K562 (cell line): ENCODE measurements at regions not wholly inside any gene's neighbourhood (a gene's known extent, or its start where the extent isn't known, plus 50 kb on each side); places are given as distances from the start of the nearest gene placed in this dataset.

Experiments
- ATAC-seq: fragments of 200-7000 bp; cut with Tn5 transposase; 3 replicates; pipeline ENCODE4 v1.9.1; 2020; ENCODE audit warnings: moderate library complexity
- BruUV-seq: library from RNA; stranded (reverse); fragments of 400-500 nt; replicated peaks from 2 replicates; lab custom pipeline; 2021; lab: Mats Ljungman, UMichigan
- CTCF ChIA-PET: fragments of 300-600 bp; formaldehyde crosslinking; extraction: SDS; loops from one replicate; lab custom pipeline; 2021; ENCODE audit warnings: low intra/inter-chr PET ratio; lab: Yijun Ruan, JAX
- POLR2A ChIA-PET: fragments of 300-600, 350-650 bp; sonication (Branson Sonifier 250); formaldehyde crosslinking; extraction: SDS; loops from one replicate; lab custom pipeline; 2021; ENCODE audit warnings: antibody characterized with exemption, inconsistent platforms; lab: Yijun Ruan, JAX
- DNase-seq, 4 experiments: peaks; one replicate each; pipeline versions ENCODE4 v3.0.0 to v3.0.0-alpha.2; 2011 to 2018; ENCODE audit warnings: low spot score in 3 of 4, mixed read lengths in 3 of 4; ENCODE audit errors: extremely low read depth in 1 of 4
- FAIRE-seq: peaks from 2 replicates; lab custom pipeline; 2011; peaks lifted over from hg19 to GRCh38; lab: Jason Lieb, UNC
- H2AFZ ChIP-seq: 2 replicates; pipeline ENCODE4 v1.6.0; 2011; ENCODE audit warnings: low read depth, low read length, control low read depth, inconsistent platforms
- H3K27ac ChIP-seq: fragments of 200-600 bp; 3 replicates; pipeline ENCODE4 v1.8.0; 2011; ENCODE audit warnings: low read depth, mild to moderate bottlenecking, control low read depth, inconsistent platforms, low read length, moderate library complexity, mixed read lengths; ENCODE audit errors: extremely low read depth
- H3K27me3 ChIP-seq, 2 experiments: fragments of 300-600 bp in 1 of 2; 2 replicates in 1 of 2; 3 replicates in 1 of 2; pipeline versions ENCODE4 v1.6.0 to v1.8.0; 2011; ENCODE audit warnings: inconsistent platforms in 2 of 2, low read length in 2 of 2, mild to moderate bottlenecking in 1 of 2, mixed read lengths in 1 of 2, moderate library complexity in 1 of 2; ENCODE audit not compliant: control insufficient read depth in 2 of 2, insufficient read depth in 2 of 2
- H3K36me3 ChIP-seq: fragments of 300-600 bp; 3 replicates; pipeline ENCODE4 v1.8.0; 2011; ENCODE audit warnings: mild to moderate bottlenecking, low read length, inconsistent platforms; ENCODE audit not compliant: control insufficient read depth, insufficient read depth
- H3K4me1 ChIP-seq, 2 experiments: fragments of 200-600 bp in 1 of 2; replicated peaks in 1 of 2; 2 replicates in 1 of 2; 3 replicates in 1 of 2; pipeline versions ENCODE4 v1.5.1 to v1.8.0; 2011; ENCODE audit warnings: inconsistent platforms in 2 of 2, low read length in 2 of 2, mild to moderate bottlenecking in 1 of 2, mixed read lengths in 1 of 2, moderate library complexity in 1 of 2; ENCODE audit not compliant: control insufficient read depth in 2 of 2, insufficient read depth in 2 of 2
- H3K4me2 ChIP-seq: 2 replicates; pipeline ENCODE4 v1.6.1; 2011; ENCODE audit warnings: low read length, control low read depth, inconsistent platforms, mixed read lengths; ENCODE audit not compliant: insufficient read depth
- H3K4me3 ChIP-seq: fragments of 200-600 bp; sonication (generic), shearing (Covaris generic); 2 replicates; pipeline ENCODE4 v1.5.1; 2016; ENCODE audit warnings: control low read depth, inconsistent platforms
- H3K79me2 ChIP-seq: fragments of 200-600 bp; 3 replicates; pipeline ENCODE4 v1.8.0; 2011; ENCODE audit warnings: low read length, inconsistent platforms; ENCODE audit not compliant: control insufficient read depth, insufficient read depth
- H3K9ac ChIP-seq, 2 experiments: 2 replicates each; pipeline versions ENCODE4 v1.6.0 to v1.6.1; 2011; ENCODE audit warnings: low read depth in 2 of 2, low read length in 2 of 2, control low read depth in 1 of 2, inconsistent platforms in 1 of 2, mild to moderate bottlenecking in 1 of 2, mixed read lengths in 1 of 2; ENCODE audit not compliant: insufficient read depth in 1 of 2
- H3K9me1 ChIP-seq: one replicate; pipeline ENCODE4 v1.6.0; 2011; ENCODE audit warnings: inconsistent platforms, mild to moderate bottlenecking, low read length, moderate library complexity; ENCODE audit not compliant: control insufficient read depth, insufficient read depth
- H3K9me3 ChIP-seq: replicated peaks from 2 replicates; pipeline ENCODE4 v1.5.1; 2011; ENCODE audit warnings: low read depth, low read length, inconsistent platforms; ENCODE audit not compliant: control insufficient read depth, insufficient read depth
- H4K20me1 ChIP-seq: replicated peaks from 2 replicates; pipeline ENCODE4 v1.6.1; 2011; ENCODE audit warnings: low read length, inconsistent platforms, mixed read lengths; ENCODE audit not compliant: control insufficient read depth, insufficient read depth
- KLF6 ChIP-seq: fragments of 250-450 bp; sonication (Bioruptor Pico); IDR thresholded peaks from 2 replicates; pipeline ENCODE4 v1.4.0; 2020; ENCODE audit warnings: mild to moderate bottlenecking, moderate library complexity, borderline replicate concordance
- NCOA6 ChIP-seq: fragments of 450-650 bp; IDR thresholded peaks from 2 replicates; pipeline ENCODE4 v1.6.1; 2017; ENCODE audit warnings: mild to moderate bottlenecking
- NEUROD1 ChIP-seq: fragments of 150-350 bp; IDR thresholded peaks from 2 replicates; pipeline ENCODE4 v1.6.1; 2014; ENCODE audit warnings: borderline replicate concordance, low read length, low read depth; ENCODE audit not compliant: partially characterized antibody
- PTBP1 ChIP-seq: fragments of 200-400 bp; formaldehyde crosslinking; IDR thresholded peaks from 2 replicates; pipeline ENCODE4 v1.6.1; 2017; ENCODE audit warnings: low read depth, low read length
- RBBP5 ChIP-seq: fragments of 200-600 bp; sonication (generic); IDR thresholded peaks from 2 replicates; pipeline ENCODE4 v1.6.1; 2012; ENCODE audit warnings: borderline replicate concordance, mild to moderate bottlenecking, low read length, control low read depth, inconsistent platforms; ENCODE audit not compliant: insufficient read depth, poor library complexity, severe bottlenecking
- SMARCE1 ChIP-seq: fragments of 450-650 bp; IDR thresholded peaks from 2 replicates; pipeline ENCODE4 v1.7.1; 2016; ENCODE audit warnings: mild to moderate bottlenecking
- ZNF23 ChIP-seq: fragments of 250-450 bp; sonication (Bioruptor Pico); IDR thresholded peaks from 2 replicates; pipeline ENCODE4 v1.4.0; 2020; ENCODE audit warnings: mild to moderate bottlenecking
- ZNF511 ChIP-seq: sonication (generic); formaldehyde crosslinking; IDR thresholded peaks from 2 replicates; pipeline ENCODE4 v1.8.0; 2022; ENCODE audit warnings: mild to moderate bottlenecking, missing genetic modification reagents
- WGBS: fragments of 100-300 bp; shearing (Covaris generic); methylation state at CpG from one replicate; pipeline ENCODE4 v1.1.6; 2016; ENCODE audit warnings: low coverage, mixed read lengths; ENCODE audit not compliant: insufficient coverage; ENCODE audit errors: missing lambda C conversion rate; 5-methylcytosine and 5-hydroxymethylcytosine counted together
- in situ Hi-C: fragments of 300-500 bp; cut with MboI; formaldehyde crosslinking; loops from 4 replicates; pipeline ENCODE4 v1.15.0; 2018; ENCODE audit warnings: inconsistent platforms, mixed read lengths
- intact Hi-C: fragments of 100-400 bp; cut with micrococcal nuclease; formaldehyde crosslinking; loops from 2 replicates; pipeline ENCODE4 v1.14.2; 2022

GRCh38 chr6:135707426-135707825 lies 144.1 kb upstream of the PDE7B start:
- no peak for DNase-seq
- FAIRE-seq, result no peak
- Histone ChIP-seq H3K9ac (no peak overlapping the region), H3K4me2 (no peak overlapping the region), H3K4me1 (no peaks in the 10 kb centered on the region), H4K20me1 (no peaks in the 10 kb centered on the region), H3K9me1 (no peaks in the 10 kb centered on the region), H3K36me3 (no peaks in the 10 kb centered on the region), H3K79me2 (no peaks in the 10 kb centered on the region), H3K27ac (no peak overlapping the region), H3K27me3 (peaks cover 2 to 3% of the 10 kb centered on the region in 2 experiments; a peak in 1 of 5 replicates), H3K9me3 (no peaks in the 10 kb centered on the region), H3K4me3 (no peak overlapping the region), H2AFZ (no peak overlapping the region)
- in situ Hi-C loops (no loop called here), intact Hi-C loops (no loop called here)
- TF ChIP-seq ZNF23 (CRISPR knock-in tag), result no peak
- ChIA-PET CTCF (no interaction called here), POLR2A (no interaction called here)
- 0% methylated on average over 1 of the region's 1 CpG for WGBS
- BruUV-seq, result no TSS peak
- ATAC-seq, result no peak

GRCh38 chr6:135710042-135710441 lies 141.5 kb upstream of the PDE7B start:
- no peak for FAIRE-seq
- in situ Hi-C loops, result no loop called here
- POLR2A ChIA-PET, result interaction anchor here (1.0 kb wide), 1 partner anchor 93 kb away, joined by 4 read pairs; no protein-coding TSS in a partner anchor

More at GRCh38 chr6:135710042-135710441, 141.5 kb upstream of the PDE7B start:
- H3K27ac ChIP-seq, result no peak overlapping the region
- intact Hi-C loops, result no loop called here
- no peaks in the 10 kb centered on the region for H3K9me3 ChIP-seq
- TF ChIP-seq PTBP1, result no peak
- TF ChIP-seq NCOA6, result no peak
- TF ChIP-seq NEUROD1, result no peak
- no peak for TF ChIP-seq KLF6
- no peak for TF ChIP-seq SMARCE1
- TF ChIP-seq ZNF511, result no peak
- TF ChIP-seq RBBP5, result no peak
- ATAC-seq (no peak), DNase-seq (no peak)
- no peak overlapping the region for H3K4me2 ChIP-seq
- under 1% methylated on average over 5 of the region's 5 CpGs for WGBS
- no peaks in the 10 kb centered on the region for H3K9me1 ChIP-seq
- no peak overlapping the region for H2AFZ ChIP-seq
- H3K4me1 ChIP-seq, result no peaks in the 10 kb centered on the region
- no peak overlapping the region for H3K9ac ChIP-seq
- no peak overlapping the region for H3K4me3 ChIP-seq
- no peaks in the 10 kb centered on the region for H3K79me2 ChIP-seq
- BruUV-seq, result no TSS peak
- CTCF ChIA-PET, result no interaction called here
- peaks cover 2% of the 10 kb centered on the region in 2 experiments; a peak in 1 of 5 replicates for H3K27me3 ChIP-seq
- no peaks in the 10 kb centered on the region for H3K36me3 ChIP-seq
- no peaks in the 10 kb centered on the region for H4K20me1 ChIP-seq
